ENCODE measurements at regions not wholly inside any gene's neighbourhood (a gene's known extent, or its start where the extent isn't known, plus 50 kb on each side); places are given as distances from the start of the nearest gene placed in this dataset.
"Not testable (repeated sequence)": the region's sequence is repeated elsewhere in the genome, so short reads cannot be mapped to it uniquely, and the experiment has no call there.

- no peak for DNase-seq (ENCODE audit: low spot score)
These were observed 129.5 kb upstream of the MAP3K7 start for GRCh38 chr6:90716376-90716775.

GRCh38 chr6:90715093-90715655, 128.3 kb upstream of the MAP3K7 start:
- DNase-seq (ENCODE audit: low spot score) = no peak

- DNase-seq (ENCODE audit: low spot score) = no peak
These were observed 127.4 kb upstream of the MAP3K7 start for GRCh38 chr6:90714319-90714718.

- DNase-seq (ENCODE audit: low spot score) = no peak
These were observed 125.2 kb upstream of the MAP3K7 start for GRCh38 chr6:90712114-90712513.

GRCh38 chr6:90709431-90709996, 122.6 kb upstream of the MAP3K7 start:
- DNase-seq (ENCODE audit: low spot score) = no peak

- DNase-seq (ENCODE audit: low spot score) = no peak
These were observed 121.4 kb upstream of the MAP3K7 start for GRCh38 chr6:90708206-90708737.

GRCh38 chr6:90707246-90707645, 120.4 kb upstream of the MAP3K7 start:
- DNase-seq (ENCODE audit: low spot score) = no peak

- DNase-seq (ENCODE audit: low spot score) = no peak
These were observed 116.5 kb upstream of the MAP3K7 start for GRCh38 chr6:90703336-90703735.

- DNase-seq (ENCODE audit: low spot score) = no peak
These were observed 115.1 kb upstream of the MAP3K7 start for GRCh38 chr6:90701926-90702325.

- no peak for DNase-seq (ENCODE audit: low spot score)
These were observed 114.4 kb upstream of the MAP3K7 start for GRCh38 chr6:90701146-90701781.

- no peak for DNase-seq (ENCODE audit: low spot score)
These were observed 108.4 kb upstream of the MAP3K7 start for GRCh38 chr6:90695316-90695715.

- no peak for DNase-seq (ENCODE audit: low spot score)
These were observed 107.9 kb upstream of the MAP3K7 start for GRCh38 chr6:90694802-90695201.

GRCh38 chr6:90691823-90692222, 105.0 kb upstream of the MAP3K7 start:
- no peak for DNase-seq (ENCODE audit: low spot score)

GRCh38 chr6:90689172-90689571, 102.3 kb upstream of the MAP3K7 start:
- no peak for DNase-seq (ENCODE audit: low spot score)

- DNase-seq (ENCODE audit: low spot score) = no peak
These were observed 101.0 kb upstream of the MAP3K7 start for GRCh38 chr6:90687775-90688380.

GRCh38 chr6:90681863-90682262, 95.0 kb upstream of the MAP3K7 start:
- no peak for DNase-seq (ENCODE audit: low spot score)

- DNase-seq (ENCODE audit: low spot score) = no peak
These were observed 91.3 kb upstream of the MAP3K7 start for GRCh38 chr6:90678049-90678779.

GRCh38 chr6:90677440-90677839, 90.6 kb upstream of the MAP3K7 start:
- no peak for DNase-seq (ENCODE audit: low spot score)

GRCh38 chr6:90676516-90677300, 89.8 kb upstream of the MAP3K7 start:
- DNase-seq (ENCODE audit: low spot score) = no peak

GRCh38 chr6:90675107-90675506, 88.2 kb upstream of the MAP3K7 start:
- DNase-seq (ENCODE audit: low spot score) = not testable (repeated sequence)

- not testable (repeated sequence) for DNase-seq (ENCODE audit: low spot score)
These were observed 87.2 kb upstream of the MAP3K7 start for GRCh38 chr6:90674077-90674476.

- DNase-seq (ENCODE audit: low spot score) = no peak
These were observed 83.0 kb upstream of the MAP3K7 start for GRCh38 chr6:90669846-90670245.

Data from ecto neural progenitor cell (in vitro differentiated cells).